ENCODE measurements at regions not wholly inside any gene's neighbourhood (a gene's known extent, or its start where the extent isn't known, plus 50 kb on each side); places are given as distances from the start of the nearest gene placed in this dataset.

DNA sequence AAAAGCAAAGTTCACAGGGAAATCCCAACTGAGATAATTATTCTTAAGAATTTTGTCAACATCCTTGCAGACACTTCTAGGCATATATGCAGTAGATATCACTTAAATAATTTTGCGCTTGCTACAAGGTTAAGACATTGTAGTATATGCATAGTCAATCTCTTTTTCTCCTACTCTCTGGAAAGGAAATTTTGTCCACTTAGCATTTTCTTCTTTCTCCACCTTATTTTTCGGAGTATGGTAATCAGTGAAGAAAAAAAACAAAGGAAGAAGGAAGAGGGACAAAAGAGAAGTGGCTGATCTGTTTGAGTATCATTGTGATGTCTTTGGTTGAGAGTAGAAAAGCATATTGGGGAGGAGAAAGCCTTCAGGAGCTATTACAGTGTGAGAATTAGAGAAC is 104.6 kb downstream of the LACC1 start:
- no peak for DNase-seq (ENCODE audit: low spot score)

DNA sequence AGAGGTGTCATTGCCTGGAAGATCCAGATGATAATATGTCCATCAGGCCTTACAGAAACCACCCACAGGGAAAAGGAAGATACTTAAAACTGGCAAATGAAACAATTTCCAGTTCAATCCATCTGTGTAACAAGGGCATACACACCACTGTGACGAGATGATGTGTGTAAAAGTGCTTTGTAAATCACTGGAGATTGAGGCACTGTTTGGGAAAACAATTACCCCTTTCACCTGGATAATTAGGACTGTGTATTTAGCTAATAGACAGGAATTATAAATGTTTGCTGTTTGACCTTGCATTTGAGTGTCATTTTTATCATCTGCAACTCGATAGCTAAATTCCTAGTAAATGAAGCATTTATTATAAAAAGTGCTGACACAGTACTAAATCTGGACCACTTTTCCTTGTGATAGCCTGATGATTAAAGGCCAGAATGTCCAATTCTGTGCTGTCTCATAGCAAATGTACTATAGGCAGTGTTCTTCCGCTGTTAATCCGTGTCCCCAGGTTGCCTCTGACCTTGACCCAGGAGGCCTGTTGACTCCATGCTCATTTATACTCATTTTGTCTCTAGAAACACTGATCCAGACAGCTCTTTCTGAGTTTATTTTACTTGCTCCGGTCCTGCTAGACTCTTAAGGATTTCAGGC is 105.8 kb downstream of the LACC1 start:
- DNase-seq (ENCODE audit: low spot score): no peak

DNA sequence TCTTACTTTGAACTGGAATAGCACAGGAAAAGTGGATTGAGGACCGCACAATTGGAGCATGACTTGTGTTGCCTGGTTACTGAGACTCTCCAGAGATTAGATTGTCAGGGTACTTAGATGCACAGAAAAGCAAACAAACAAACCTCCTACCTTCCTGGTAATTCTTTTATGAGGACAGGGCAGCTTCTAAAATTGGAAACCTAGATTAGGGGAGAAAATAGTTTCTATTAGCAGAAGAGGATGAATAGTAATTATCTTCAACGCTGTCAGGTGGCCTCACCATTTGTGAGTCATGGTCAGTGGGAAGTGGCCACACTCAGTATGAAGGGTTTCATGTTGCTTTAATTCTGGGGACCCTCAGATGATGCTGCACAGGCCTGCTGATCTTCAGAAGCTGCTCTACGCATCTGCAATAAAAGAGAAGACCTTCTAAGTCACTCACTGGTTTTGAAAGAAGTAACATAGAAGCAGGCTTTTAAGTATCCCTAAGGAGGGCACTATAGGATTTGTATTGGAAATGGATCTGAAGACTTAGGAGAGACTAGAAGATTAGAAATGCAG is 106.8 kb downstream of the LACC1 start:
- DNase-seq (ENCODE audit: low spot score): no peak

DNA sequence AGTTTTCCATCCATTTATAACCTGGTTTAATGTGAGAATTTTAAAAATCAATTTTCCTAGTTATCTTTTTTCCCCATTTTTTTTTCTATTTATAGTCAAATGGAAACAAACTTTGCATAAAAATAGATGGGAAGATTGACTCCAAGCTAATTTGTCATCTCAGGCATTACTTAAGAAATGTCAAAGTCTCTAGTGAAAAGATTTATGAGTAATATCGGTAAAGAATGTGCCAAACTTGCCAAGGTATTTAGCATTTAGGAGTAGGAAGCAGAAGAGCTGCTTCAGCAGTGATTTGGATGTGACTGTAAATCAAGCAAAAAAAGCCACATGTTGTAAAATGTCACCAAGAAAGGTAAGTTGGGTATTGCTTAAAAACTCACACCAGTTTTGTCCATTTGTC is 108.6 kb downstream of the LACC1 start:
- DNase-seq (ENCODE audit: low spot score): no peak

DNA sequence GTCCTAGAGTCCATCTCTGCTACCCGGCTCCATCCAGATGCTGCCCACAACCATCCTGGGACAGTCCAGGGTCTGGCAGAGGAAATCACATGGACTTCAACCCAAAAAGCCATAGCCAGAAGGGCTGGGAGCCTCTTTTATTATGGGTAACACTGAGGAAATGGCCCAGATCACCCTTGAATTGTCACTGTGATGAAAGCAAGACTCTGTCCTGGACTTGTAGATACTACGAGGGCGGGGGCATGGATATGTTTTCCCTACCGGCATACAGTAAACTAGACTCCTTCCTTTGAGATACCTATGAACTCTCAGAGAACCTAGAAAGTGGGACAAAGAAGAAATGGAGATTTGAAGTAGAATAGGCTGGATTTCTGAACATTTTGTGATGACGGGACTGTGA is 110.3 kb downstream of the LACC1 start:
- no peak for DNase-seq (ENCODE audit: low spot score)

DNA sequence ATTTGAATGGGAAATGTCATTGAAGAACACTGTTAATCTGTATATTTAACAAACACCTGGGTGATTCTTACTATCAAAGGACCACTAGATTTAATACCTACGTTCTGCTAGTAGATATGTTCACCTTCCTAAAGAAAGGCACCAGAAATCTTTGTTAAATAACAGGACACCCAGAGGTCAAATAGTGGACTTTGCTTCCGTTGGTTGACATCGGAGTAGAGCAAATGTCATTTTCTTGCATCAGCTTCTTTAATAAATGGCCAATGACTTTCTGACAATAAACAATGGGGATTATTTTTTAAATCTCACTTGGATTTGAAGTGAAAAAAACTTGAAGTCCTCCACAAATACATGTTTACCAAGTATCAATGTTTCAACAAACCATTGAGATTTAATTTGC is 111.1 kb downstream of the LACC1 start:
- no peak for DNase-seq (ENCODE audit: low spot score)

DNA sequence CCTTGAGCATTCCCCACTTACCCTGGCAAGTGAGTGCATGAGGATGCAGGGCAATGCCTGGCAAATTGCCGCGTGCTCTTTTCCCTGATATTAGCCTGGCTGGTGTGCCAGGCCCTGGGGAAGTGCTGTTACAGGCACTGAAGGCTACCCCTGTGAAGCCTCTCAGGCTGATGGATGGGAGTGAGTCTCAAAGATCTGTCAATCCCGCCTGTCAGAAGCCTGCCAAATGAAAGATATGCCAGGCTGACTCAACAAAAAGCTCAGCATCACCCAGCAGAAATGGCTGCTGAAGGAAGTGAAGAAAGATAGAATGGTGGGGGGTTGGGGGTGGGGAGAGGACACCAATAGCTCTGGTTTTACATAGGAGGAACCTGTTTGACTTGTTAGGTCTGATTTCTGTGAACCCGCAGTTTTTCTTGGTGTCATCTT is 112.1 kb downstream of the LACC1 start:
- DNase-seq (ENCODE audit: low spot score): no peak

DNA sequence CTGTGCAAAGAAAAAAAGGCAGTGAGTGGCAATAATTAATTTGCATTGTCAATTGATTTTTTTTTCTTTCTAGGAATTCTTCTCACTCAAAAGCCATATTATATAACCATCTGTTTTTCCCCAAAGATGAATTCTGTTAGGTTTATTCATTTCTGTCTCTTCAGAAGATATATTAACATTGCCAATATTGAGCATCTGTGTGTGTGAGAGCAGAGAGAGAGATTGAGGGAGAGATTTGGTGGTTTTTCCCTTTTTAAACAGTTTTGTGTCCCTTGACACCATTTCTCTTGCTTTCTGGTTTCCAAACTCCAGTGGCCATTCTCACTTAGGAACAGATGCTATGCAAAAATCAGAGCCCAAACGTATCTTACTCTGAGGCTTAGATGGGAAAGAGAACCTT is 112.5 kb downstream of the LACC1 start:
- no peak for DNase-seq (ENCODE audit: low spot score)

DNA sequence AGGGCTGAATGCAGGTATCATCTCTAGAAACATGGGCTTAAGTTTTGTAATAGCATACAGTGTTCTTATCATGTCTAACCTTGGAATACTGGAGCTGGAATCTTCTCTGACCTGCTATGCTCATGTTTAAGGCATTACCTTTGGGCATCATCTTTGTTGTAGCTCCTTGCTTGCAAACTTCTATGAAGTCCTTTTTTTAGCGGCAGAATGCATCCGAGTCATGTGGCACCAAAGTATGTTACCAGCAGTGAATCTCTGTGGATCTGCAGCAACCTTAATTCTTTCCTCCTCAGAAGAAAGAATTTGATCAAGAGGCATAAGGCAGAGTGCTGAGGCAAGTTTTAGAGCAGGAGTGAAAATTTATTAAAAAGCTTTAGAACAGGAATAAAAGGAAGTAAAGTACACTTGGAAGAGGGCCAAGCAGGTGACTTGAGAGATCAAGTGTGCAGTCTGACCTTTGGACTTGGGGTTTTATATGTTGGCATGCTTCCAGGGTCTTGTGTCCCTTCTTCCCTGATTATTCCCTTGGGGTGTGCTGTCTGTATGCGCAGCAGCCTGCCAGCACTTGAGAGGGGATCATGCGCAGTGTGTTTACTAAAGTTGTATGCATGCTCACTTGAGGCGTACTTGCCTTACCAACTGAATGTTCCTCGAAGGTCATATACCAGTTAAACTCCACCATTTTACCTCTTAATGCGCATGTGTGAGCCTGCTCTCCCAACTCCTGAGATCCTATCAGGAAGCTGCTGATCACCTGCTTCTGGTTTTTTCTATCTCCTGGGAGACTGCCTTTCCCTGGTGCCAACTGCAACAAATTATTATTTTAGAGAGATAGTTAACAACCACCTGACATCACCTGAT is 115.5 kb downstream of the LACC1 start:
- no peak for DNase-seq (ENCODE audit: low spot score)

DNA sequence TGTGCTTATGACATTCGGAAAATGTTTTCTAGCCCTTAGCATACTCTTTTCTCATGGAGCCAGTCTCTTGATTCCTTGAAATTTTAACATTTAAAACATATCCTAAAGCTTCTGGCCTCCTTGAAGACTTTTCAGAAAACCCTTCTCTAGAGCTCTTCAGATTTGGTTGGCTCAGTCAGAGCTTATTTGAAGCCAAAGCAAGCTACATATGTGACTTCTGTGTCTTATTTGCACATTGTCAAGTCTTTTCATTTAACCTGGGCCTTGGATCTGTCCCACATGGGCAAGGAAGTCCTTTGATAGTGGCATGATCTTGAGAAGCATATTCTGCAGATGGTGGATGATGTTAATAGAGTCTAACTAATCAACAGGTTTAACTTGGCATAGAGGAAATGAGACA is 116.5 kb downstream of the LACC1 start:
- DNase-seq (ENCODE audit: low spot score): no peak

DNA sequence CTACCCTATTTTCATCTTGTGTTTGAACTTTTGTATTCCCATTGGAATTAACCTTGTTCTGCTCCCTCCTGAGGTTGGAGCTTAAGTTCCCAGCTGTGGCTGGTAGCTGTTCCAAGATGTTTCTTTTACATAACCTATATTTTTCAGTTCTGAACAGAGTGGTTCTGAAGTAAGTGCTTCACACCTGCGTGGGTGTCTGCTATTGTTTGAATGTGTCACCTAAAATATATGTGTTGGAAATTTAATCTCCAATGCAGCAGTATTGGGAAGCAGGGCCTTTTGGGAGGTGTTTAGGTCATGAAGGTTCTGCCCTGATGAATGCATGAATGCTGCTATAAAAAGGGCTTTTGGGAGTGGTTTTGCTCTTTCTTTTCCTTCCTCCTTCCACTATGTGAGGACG is 123.8 kb downstream of the LACC1 start:
- no peak for DNase-seq (ENCODE audit: low spot score)

DNA sequence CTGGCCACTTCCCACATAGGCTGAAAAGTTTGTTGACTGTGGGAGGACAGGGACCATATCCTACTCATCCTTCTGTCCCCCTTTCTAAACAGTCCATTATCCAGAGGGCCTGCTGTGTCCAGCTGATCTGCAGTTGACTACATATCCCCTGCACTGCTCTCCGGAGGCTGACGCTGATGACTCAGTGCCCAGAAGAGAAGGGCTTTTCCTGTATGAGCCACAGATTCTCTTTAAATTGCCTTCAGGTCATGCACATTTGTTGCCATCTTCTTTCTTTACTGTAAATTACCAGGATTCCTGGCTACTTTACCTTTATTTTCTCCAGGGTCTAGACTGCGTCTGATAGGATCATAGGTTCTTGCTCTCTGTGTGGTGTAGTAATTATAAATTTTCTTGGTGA is 125.2 kb downstream of the LACC1 start:
- DNase-seq (ENCODE audit: low spot score): no peak

DNA sequence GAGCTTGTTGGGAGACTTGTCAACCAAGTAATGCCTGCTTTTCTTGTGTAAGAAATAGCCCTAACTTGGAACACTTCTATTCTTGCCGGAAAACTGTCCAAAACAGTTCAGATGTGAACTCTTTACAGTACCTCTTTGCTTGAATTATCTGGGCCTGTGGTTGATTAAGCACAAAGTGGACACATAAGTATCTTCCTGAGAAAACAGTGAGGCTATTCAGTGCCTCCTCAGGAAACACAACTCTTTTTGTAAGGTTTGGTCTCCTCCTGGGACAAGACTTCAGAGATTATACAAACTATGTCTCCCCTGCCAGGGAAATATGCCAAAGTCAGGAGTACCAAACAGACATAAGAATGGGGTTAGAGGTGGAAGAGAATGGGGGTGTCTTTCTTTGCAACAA is 127.7 kb downstream of the LACC1 start:
- DNase-seq (ENCODE audit: low spot score): no peak

DNA sequence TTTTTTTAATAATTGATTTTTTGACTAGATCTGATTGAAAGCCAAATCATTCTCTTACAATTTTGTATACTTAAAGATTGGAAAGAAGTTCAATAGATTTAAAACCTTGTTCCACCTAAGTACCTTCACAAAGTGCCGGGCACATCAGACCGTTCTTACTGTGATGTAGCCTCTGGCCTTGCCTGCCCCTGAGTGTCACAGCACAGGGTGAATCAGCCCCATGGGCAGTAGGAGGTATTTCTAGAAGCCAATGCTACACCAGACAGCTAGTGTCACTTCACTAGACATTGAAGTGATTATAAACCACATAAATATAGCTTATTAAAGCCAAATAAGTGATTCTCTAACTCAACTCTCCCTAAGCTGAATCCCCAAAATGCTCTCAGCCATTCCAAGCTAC is 131.3 kb downstream of the LACC1 start:
- no peak for DNase-seq (ENCODE audit: low spot score)

DNA sequence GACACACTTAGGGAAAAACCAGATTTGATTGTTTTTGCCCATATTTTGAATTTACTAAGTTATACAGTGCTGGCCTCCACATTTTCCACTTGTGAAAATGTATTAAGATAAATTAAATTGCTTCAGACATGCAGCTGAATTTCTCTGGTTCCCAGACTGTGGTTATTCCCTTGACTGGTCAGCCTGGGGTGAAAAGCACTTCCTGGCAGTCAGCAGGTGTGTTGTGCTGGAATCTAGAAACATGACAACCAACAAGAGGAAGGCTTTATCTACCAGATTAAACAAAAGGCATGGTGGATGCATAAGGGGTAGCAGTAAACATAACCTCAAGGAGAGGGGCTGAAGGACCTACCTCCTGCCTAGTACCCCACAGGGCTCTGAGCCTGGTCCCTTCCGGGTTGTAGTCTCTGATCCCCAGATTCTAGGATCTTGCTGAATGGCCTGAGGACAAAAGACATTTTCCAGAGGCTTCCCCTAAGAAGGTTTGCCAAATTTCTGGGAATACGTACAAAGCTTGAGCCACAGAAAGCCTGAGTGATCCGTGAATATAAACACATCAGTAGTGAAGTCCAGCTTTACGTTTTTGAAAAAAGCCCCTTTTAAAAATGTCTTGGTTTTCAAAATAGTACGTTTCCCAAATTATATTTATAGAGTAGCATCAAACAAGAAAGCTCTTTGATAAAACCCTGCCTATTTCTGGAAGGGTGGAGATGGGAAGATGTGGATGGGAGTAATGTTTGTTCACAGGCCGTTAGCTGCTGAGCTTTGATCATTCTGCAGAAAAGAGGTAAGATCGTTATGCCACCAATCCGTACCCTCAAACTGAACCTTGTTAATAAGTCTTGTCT is 133.4 kb downstream of the LACC1 start:
- DNase-seq (ENCODE audit: low spot score): no peak

DNA sequence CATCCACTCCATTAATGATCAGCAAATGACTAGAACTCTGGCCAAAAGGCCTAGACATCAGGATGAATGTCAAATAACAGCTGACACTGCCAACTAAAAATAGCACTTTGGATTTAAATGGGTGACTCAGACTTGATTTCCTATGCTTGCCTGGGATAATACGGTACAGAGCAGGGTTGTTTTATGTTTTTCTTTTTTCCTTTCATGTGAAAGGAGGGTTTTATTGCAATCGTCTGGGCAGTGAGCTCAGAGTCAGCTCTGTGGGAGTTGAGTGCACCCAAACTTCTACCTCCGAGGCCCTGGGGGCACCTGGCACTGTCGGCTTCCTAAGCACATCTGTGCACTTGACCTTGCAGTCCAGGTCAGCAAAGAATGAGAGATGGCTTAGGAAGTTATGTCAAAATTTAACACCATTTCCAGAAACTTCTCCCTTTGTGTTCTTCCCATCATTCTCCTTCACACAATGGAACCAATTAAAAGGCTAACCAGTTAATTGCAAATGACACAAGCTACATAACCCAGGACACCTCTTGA is 134.1 kb downstream of the LACC1 start:
- DNase-seq (ENCODE audit: low spot score): no peak

DNA sequence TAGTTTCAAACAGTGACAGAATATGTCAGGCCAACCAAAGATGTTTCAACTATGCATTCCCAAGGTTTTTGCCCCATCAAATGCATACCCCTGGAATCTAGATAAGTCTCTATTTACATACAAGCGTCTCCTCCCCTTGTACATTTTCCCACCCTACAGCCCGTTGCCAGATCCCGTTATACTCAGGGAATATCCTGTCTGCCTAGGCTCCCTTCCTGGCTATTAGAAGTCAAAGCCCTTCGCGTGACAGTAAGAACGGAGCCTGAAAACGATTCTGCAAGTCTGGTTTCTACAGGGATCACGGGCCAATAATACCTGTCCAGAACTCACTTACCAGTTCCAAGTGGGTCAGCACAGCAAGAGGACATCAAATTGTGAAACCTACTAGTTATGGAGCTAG is 134.8 kb downstream of the LACC1 start:
- no peak for DNase-seq (ENCODE audit: low spot score)

DNA sequence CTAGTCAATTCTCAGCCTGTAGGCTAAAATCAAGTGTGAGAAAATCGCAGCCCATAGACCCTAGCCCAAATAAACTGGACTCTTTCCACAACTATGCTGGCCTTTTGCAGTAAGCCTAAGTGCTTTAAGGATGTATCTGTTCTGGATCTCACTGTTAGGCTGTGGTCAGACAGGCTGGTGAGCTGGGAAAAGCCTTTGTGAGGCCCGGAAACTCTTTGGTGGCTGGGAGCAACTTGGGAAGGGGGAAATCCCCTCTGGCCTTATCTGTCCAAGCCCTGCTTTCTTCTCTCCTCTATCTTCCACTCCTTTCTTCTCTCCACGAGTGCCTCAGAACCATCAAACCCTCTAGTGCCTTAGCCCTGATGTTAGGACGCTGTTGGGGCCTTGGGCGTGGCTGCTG is 135.4 kb downstream of the LACC1 start:
- DNase-seq (ENCODE audit: low spot score): no peak

DNA sequence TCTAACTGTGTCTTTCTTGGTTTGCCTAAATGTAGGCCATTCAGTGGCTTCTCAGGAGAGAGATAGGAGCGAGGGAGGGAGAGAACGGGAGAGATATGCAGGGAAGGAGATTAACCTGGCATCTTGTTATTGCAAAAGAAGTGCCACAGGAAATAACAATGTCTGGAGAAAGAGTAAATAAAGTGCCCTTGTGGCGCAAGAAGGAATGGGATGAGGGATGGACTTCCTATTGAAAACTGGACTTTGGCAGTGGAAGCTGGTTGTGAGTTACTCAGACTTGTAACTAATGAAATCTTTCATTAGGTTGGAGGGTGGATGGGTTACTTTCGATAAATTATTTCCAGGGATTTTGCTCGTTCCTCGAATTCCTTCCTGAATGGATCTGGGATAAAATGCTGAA is 136.1 kb downstream of the LACC1 start:
- no peak for DNase-seq (ENCODE audit: low spot score)

DNA sequence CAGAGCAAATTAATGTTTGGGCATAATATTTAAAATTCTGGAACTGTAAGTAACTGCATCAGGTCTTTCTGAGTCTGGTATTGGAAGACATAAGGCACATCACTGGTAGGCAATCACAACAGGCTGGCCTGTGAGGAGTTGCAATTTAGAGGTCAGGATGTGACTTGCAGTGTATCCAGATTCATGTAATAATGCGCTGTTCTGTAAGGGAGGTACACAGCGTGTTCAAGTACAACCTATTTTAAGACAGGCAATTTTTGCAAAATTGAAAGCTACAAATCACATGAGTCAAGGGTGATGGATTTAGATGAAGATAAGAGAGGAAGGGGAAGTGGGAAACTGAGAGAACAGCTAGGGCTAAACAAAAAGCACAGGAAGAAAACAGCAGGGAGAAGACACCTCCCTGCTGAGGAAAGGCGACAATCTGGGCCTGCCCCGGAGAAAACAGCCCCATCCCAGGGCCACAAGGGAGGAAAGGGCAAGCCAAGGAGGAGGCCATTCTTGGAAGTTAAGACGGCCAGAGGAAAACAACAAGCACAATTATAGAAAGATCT is 138.1 kb downstream of the LACC1 start:
- DNase-seq (ENCODE audit: low spot score): no peak

DNA sequence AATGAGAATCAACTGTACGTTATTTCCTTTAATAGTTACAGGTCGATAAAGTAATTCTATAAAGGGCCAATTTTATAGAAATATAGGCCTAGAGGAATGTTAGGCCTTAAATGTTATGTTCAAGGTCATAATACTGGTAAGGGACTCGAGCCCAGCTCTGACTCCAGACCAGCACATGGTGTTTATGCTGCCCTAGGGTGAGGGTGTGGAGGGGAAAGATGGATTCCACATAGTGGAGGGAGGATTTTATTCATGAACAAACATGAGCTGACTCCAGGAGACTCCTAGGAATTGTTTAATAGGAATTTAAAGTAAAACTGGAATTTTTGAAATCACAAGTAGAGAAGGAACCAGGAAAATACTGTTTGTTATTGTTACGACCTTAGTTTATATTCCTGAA is 139.9 kb downstream of the LACC1 start:
- no peak for DNase-seq (ENCODE audit: low spot score)

DNA sequence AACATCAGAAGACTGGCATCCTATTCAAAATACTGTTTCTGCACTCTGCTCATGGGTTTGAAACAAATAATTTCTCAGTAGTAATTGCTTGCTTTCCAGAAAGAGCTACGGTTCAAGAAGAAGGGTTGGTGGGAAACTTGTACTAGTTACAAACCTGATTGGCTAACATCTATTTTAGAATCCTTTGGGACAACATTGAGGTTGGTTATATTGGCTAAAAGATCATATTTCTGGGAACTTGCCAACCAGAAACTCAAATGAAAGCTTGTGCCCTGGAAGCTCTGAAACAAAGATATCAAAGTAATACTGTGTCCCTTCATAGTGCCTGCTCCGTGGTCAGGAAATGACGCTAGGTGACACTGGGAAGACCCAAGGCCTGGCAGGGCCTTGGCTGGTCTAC is 141.7 kb downstream of the LACC1 start:
- no peak for DNase-seq (ENCODE audit: low spot score)

Data from hematopoietic multipotent progenitor cell treated with erythropoietin and hydrocortisone succinate and interleukin-3 and kit ligand, for 15 days (in vitro differentiated cells).